ENCODE measurements at regions not wholly inside any gene's neighbourhood (a gene's known extent, or its start where the extent isn't known, plus 50 kb on each side); places are given as distances from the start of the nearest gene placed in this dataset.
"Not testable (repeated sequence)": the region's sequence is repeated elsewhere in the genome, so short reads cannot be mapped to it uniquely, and the experiment has no call there.

DNA sequence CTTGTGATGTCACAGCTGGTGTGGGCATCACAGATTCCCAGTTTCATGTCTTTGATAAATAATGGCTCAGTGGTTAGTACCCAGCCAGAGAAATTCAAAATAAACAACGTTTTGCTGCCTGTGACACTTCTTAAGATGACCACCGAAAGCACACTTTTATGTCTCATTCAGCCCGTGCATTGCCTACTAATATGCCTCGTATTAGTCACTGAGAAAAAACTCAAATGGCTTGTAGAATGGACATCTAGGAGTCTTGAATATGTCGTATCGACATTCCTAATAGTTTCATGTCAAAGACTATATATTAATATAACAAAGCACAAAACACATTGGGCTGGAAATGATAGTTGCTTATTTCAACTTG lies 103.9 kb upstream of the FAT1 start:
- Histone ChIP-seq H3K36me3 (replicated peaks) (no peaks in the 10 kb centered on the region), H3K4me3 (ENCODE audit: low read depth, low read length) (no peak overlapping the region), H3K27me3 (replicated peaks) (no peaks in the 10 kb centered on the region), H3K27ac (peak overlapping the region; percentile 19)
- in situ Hi-C loops (cut with HindIII; ENCODE audit: low pct_ligation_motif_present, low sequenced_read_pairs), result no loop called here
- DNase-seq, result peak; percentile 39
- TF ChIP-seq, protein P1, sequence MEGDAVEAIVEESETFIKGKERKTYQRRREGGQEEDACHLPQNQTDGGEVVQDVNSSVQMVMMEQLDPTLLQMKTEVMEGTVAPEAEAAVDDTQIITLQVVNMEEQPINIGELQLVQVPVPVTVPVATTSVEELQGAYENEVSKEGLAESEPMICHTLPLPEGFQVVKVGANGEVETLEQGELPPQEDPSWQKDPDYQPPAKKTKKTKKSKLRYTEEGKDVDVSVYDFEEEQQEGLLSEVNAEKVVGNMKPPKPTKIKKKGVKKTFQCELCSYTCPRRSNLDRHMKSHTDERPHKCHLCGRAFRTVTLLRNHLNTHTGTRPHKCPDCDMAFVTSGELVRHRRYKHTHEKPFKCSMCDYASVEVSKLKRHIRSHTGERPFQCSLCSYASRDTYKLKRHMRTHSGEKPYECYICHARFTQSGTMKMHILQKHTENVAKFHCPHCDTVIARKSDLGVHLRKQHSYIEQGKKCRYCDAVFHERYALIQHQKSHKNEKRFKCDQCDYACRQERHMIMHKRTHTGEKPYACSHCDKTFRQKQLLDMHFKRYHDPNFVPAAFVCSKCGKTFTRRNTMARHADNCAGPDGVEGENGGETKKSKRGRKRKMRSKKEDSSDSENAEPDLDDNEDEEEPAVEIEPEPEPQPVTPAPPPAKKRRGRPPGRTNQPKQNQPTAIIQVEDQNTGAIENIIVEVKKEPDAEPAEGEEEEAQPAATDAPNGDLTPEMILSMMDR (IDR thresholded peaks at IDR 0.05; ENCODE audit: low read depth, low read length, missing control alignments), result no peak

DNA sequence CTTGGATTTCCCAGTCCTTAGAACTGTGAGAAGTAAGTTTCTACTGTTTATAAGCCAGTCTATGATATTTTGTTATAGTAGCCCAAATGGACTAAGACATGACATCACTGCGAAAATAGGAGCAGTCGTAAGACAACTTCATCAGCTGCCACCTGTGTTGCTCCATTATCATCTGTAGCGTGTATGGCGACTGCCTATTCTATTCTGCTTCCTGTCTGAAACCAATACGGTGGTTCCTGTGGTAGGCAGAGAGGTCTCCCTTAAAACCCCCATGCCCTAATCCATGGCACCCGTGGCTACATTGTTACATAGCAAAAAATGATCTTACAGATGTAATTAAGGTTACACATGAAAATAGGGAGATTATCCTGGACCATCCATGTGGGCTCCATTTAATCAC lies 105.4 kb upstream of the FAT1 start:
- in situ Hi-C loops (cut with HindIII; ENCODE audit: low pct_ligation_motif_present, low sequenced_read_pairs), result no loop called here
- H3K4me3 ChIP-seq (ENCODE audit: low read depth, low read length), result no peak overlapping the region
- TF ChIP-seq, protein P1 (IDR thresholded peaks at IDR 0.05; ENCODE audit: low read depth, low read length, missing control alignments), result no peak
- H3K27me3 ChIP-seq (replicated peaks), result no peaks in the 10 kb centered on the region
- H3K36me3 ChIP-seq (replicated peaks), result no peaks in the 10 kb centered on the region
- H3K27ac ChIP-seq, result peak overlapping the region; percentile 88
- no peak for DNase-seq

DNA sequence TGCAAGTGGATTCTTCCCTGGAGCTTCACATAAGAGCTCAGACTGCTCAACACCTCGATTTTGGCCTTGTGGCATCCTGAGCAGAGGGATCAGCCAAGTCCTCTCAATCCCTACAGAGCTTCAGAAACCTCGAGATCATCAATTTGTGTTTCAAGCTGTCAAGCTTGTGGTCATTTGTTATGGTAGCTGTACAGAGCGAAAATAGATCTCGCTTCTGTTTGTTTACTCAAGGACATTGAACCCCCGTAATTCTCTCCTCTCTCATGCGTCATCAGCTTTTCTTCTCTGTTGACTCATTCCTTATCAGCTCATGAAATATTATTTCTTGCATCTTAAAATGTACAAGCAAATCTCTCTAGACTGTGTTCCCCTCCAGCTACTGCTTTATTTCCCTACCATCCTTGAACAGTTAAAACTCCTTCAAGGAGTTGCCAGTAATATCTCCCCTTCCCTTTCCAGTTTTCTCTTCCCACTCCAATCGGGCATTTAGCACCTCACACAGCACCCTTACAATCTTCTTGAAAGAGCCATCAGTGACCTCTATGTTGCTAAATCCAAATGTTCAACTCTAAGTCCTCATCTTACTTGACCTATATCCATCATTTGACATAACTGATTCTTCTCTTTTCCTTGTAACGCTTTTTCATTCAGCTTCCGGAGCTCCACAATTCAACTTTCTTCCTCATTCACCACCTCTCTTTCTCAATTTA lies 106.2 kb upstream of the FAT1 start:
- in situ Hi-C loops (cut with HindIII; ENCODE audit: low pct_ligation_motif_present, low sequenced_read_pairs), result no loop called here
- Histone ChIP-seq H3K36me3 (replicated peaks) (no peaks in the 10 kb centered on the region), H3K4me3 (ENCODE audit: low read depth, low read length) (no peak overlapping the region), H3K27ac (peak overlapping the region; percentile 88), H3K27me3 (replicated peaks) (no peaks in the 10 kb centered on the region)
- TF ChIP-seq, protein P1 (IDR thresholded peaks at IDR 0.05; ENCODE audit: low read depth, low read length, missing control alignments), result no peak
- DNase-seq, result peak; percentile 95

DNA sequence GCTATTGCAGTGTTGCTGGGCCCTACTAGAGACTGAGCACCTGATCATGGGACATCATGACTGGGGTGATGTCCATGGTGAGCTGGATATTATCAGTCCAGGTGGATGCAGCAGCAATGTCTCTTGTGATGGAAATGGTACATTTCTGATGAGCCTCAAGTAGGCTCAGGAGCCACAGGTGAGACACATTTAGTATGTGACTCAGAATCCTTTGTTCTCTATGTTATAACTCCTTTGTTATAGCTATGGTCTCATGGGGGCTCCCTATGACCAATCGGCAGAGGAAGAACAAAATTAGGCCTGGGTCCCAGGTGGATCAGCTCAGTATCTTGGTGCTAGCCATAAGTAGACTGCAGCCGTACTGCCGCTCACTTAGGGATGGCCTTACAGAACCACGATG lies 107.9 kb upstream of the FAT1 start:
- H3K27me3 ChIP-seq (replicated peaks), result no peaks in the 10 kb centered on the region
- no peaks in the 10 kb centered on the region for H3K36me3 ChIP-seq (replicated peaks)
- H3K4me3 ChIP-seq (ENCODE audit: low read depth, low read length), result no peak overlapping the region
- TF ChIP-seq, protein P1 (IDR thresholded peaks at IDR 0.05; ENCODE audit: low read depth, low read length, missing control alignments), result no peak
- no peak overlapping the region for H3K27ac ChIP-seq
- DNase-seq, result no peak
- in situ Hi-C loops (cut with HindIII; ENCODE audit: low pct_ligation_motif_present, low sequenced_read_pairs), result no loop called here

DNA sequence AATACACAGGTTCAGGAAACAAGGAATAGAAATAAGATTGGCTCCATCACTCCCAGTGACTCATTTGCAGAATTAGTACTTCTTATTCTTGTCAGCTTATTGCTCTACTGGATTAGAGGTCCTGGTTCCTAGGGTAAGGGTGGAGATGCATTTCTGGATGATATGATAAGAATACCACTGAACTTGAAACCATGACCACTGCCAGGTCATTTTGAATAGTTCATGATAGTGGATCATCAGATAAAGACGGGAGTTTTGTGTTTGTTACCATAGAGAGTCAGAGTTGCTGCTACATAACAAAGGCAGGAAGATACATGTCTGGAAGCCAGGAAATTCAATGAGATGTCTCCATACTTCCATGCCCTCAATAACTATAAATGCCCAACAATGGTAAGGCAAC lies 109.2 kb upstream of the FAT1 start:
- Histone ChIP-seq H3K27me3 (replicated peaks) (no peaks in the 10 kb centered on the region), H3K27ac (peak overlapping the region; percentile 47), H3K36me3 (replicated peaks) (no peaks in the 10 kb centered on the region), H3K4me3 (ENCODE audit: low read depth, low read length) (no peak overlapping the region)
- peak; percentile 87 for DNase-seq
- in situ Hi-C loops (cut with HindIII; ENCODE audit: low pct_ligation_motif_present, low sequenced_read_pairs), result no loop called here
- TF ChIP-seq, protein P1 (IDR thresholded peaks at IDR 0.05; ENCODE audit: low read depth, low read length, missing control alignments), result no peak

DNA sequence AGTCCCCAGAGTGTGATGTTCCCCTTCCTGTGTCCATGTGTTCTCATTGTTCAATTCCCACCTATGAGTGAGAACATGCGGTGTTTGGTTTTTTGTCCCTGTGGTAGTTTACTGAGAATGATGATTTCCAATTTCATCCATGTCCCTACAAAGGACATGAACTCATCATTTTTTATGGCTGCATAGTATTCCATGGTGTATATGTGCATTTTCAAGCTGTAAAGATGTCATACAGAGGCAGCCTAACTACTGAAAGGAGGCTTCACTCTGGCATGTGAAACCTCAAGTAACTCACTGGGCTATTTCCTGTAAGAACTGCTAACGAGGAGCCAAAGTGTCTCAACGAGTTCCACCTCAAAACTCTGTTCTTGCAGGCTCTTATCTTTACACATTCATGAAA lies 113.8 kb upstream of the FAT1 start:
- DNase-seq; H3K27ac ChIP-seq; H3K4me3 ChIP-seq (ENCODE audit: low read depth, low read length); H3K27me3 ChIP-seq (replicated peaks); H3K36me3 ChIP-seq (replicated peaks); in situ Hi-C loops (cut with HindIII; ENCODE audit: low pct_ligation_motif_present, low sequenced_read_pairs): not testable (repeated sequence)
